ENCODE measurements at regions not wholly inside any gene's neighbourhood (a gene's known extent, or its start where the extent isn't known, plus 50 kb on each side); places are given as distances from the start of the nearest gene placed in this dataset.

DNA sequence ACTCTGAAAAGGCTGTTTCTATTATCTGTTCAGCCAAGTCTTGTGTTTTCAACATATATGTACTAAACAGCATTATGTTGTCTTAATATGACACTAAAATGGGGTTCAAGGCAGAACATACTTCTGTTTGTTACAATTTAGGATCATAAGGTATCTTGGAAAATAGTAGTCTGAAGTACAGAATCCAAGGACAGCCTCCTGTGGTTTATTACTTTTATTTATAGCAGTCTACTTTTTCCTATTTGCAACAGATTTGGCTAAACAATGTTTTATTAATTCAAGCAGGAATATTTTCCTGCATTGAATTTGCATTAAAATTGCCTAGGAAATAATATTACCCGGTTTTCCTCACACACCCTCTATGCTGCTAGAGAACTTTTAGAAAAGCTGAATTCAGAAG, 67.7 kb downstream of the PLEKHG1 start:
- Histone ChIP-seq H3K4me1 (ENCODE audit: control insufficient read depth, insufficient read depth, low read length, unreplicated experiment) (no peaks in the 10 kb centered on the region), H3K27ac (ENCODE audit: low read depth, low read length) (no peak overlapping the region), H3K27me3 (ENCODE audit: insufficient read depth, low read length) (peaks cover 13% of the 10 kb centered on the region), H3K4me3 (ENCODE audit: low read depth, low read length) (no peak overlapping the region), H3K36me3 (ENCODE audit: insufficient read depth, low read length) (no peaks in the 10 kb centered on the region), H3K79me2 (ENCODE audit: control insufficient read depth, insufficient read depth, low read length, unreplicated experiment) (no peaks in the 10 kb centered on the region), H2AFZ (ENCODE audit: low read length, unreplicated experiment) (no peak overlapping the region)

DNA sequence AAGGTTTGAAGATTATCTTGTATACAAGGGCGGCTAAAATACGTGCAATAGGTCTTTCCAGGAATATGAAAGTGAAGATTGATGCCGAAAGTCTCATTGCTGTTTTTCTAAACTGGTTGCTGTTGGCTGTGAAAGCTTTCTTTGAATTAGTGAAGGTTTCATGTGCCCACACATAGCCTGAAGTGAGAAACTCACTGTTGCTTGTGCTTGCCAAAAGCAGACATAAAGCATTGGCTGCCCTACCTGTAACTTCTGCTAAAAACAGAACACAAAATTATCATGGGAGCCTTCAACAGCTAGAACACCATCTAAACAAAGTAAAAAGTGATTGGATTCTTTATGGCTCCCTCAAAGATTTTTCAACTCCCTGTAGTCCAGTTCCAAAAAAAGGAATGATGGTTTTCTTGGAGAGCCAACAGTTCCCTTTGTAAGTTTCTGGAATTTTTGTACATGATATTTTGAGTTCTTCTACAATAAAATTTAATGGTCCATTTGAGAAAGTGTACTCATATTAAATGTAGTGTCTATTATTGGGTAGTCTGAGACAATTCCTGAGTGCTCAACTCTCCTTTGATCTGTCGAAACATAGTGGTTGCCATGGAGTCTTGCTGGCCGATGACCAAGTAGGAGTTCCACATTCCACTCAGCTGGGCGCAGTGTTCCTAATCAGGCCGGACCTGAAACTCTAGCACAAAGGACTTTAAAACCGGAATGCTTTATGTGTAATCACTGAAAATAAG, 68.5 kb downstream of the PLEKHG1 start:
- Histone ChIP-seq H3K79me2 (ENCODE audit: control insufficient read depth, insufficient read depth, low read length, unreplicated experiment) (no peaks in the 10 kb centered on the region), H3K4me1 (ENCODE audit: control insufficient read depth, insufficient read depth, low read length, unreplicated experiment) (no peaks in the 10 kb centered on the region), H3K4me3 (ENCODE audit: low read depth, low read length) (no peak overlapping the region), H3K27me3 (ENCODE audit: insufficient read depth, low read length) (peaks cover 21% of the 10 kb centered on the region), H3K36me3 (ENCODE audit: insufficient read depth, low read length) (no peaks in the 10 kb centered on the region), H2AFZ (ENCODE audit: low read length, unreplicated experiment) (peak overlapping the region; percentile 15), H3K27ac (ENCODE audit: low read depth, low read length) (no peak overlapping the region)

DNA sequence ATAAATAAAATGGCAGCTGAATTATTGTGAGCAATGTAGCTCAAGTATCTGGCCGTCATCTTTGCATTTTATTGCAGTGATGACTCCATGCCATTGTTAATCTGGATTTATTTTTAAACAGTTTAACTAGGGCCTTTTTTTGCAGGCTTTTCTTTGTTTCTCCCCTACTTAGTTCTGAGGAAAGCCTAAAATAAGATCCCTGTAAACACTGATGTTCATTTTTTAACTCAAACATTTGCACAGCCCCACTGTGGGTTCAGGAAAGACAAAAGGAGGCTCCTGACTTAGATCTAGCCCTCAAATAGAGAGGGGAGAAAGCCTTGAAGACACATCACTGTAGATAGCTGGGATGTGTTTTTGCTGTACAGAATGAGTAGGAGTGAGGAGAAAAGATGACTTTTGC, 69.2 kb downstream of the PLEKHG1 start:
- no peak overlapping the region for H3K4me3 ChIP-seq (ENCODE audit: low read depth, low read length)
- peaks cover 28% of the 10 kb centered on the region for H3K27me3 ChIP-seq (ENCODE audit: insufficient read depth, low read length)
- no peaks in the 10 kb centered on the region for H3K36me3 ChIP-seq (ENCODE audit: insufficient read depth, low read length)
- H3K79me2 ChIP-seq (ENCODE audit: control insufficient read depth, insufficient read depth, low read length, unreplicated experiment) = no peaks in the 10 kb centered on the region
- no peak overlapping the region for H2AFZ ChIP-seq (ENCODE audit: low read length, unreplicated experiment)
- H3K4me1 ChIP-seq (ENCODE audit: control insufficient read depth, insufficient read depth, low read length, unreplicated experiment) = no peaks in the 10 kb centered on the region
- no peak overlapping the region for H3K27ac ChIP-seq (ENCODE audit: low read depth, low read length)

GRCh38 chr6:150670311-150670710, 70.6 kb downstream of the PLEKHG1 start:
- no peaks in the 10 kb centered on the region for H3K36me3 ChIP-seq (ENCODE audit: insufficient read depth, low read length)
- no peaks in the 10 kb centered on the region for H3K4me1 ChIP-seq (ENCODE audit: control insufficient read depth, insufficient read depth, low read length, unreplicated experiment)
- H3K4me3 ChIP-seq (ENCODE audit: low read depth, low read length) = no peak overlapping the region
- no peaks in the 10 kb centered on the region for H3K79me2 ChIP-seq (ENCODE audit: control insufficient read depth, insufficient read depth, low read length, unreplicated experiment)
- H3K27ac ChIP-seq (ENCODE audit: low read depth, low read length) = no peak overlapping the region
- H3K27me3 ChIP-seq (ENCODE audit: insufficient read depth, low read length) = peaks cover 38% of the 10 kb centered on the region
- no peak overlapping the region for H2AFZ ChIP-seq (ENCODE audit: low read length, unreplicated experiment)

GRCh38 chr6:150672800-150673199, 73.1 kb downstream of the PLEKHG1 start:
- Histone ChIP-seq H3K4me1 (ENCODE audit: control insufficient read depth, insufficient read depth, low read length, unreplicated experiment) (no peaks in the 10 kb centered on the region), H3K79me2 (ENCODE audit: control insufficient read depth, insufficient read depth, low read length, unreplicated experiment) (no peaks in the 10 kb centered on the region), H2AFZ (ENCODE audit: low read length, unreplicated experiment) (no peak overlapping the region), H3K4me3 (ENCODE audit: low read depth, low read length) (no peak overlapping the region), H3K36me3 (ENCODE audit: insufficient read depth, low read length) (no peaks in the 10 kb centered on the region), H3K27ac (ENCODE audit: low read depth, low read length) (no peak overlapping the region), H3K27me3 (ENCODE audit: insufficient read depth, low read length) (peaks cover 48% of the 10 kb centered on the region)

DNA sequence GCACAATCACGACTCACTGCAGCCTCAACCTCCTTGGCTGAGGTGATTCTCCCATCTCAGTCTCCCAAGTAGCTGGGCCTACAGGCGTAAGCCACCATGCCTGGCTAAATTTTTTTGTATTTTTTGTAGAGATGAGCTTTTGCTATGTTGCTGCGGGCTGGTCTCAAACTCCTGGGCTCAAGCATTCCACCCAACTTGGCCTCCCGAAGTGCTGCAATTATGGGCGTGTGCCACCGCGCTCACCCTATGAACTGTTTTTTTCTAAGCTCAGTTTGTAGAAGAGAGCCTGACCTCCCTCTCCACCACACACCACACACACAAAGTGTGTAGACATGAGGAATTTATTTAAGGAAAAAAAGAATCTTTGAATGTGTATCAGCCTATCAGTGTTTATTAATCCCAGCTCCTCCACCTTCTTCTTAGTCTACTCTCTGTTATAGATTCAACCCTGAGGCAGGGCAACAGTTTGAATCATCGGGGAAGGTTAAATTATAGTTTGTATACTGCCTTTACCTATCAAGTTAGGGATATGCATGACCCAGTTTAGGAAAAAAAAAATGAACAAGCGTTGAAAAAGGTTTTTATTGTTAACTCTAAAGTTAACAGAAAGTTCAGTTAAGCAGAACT, 74.1 kb downstream of the PLEKHG1 start:
- no peaks in the 10 kb centered on the region for H3K36me3 ChIP-seq (ENCODE audit: insufficient read depth, low read length)
- peaks cover 48% of the 10 kb centered on the region for H3K27me3 ChIP-seq (ENCODE audit: insufficient read depth, low read length)
- no peaks in the 10 kb centered on the region for H3K4me1 ChIP-seq (ENCODE audit: control insufficient read depth, insufficient read depth, low read length, unreplicated experiment)
- H3K27ac ChIP-seq (ENCODE audit: low read depth, low read length) = no peak overlapping the region
- no peaks in the 10 kb centered on the region for H3K79me2 ChIP-seq (ENCODE audit: control insufficient read depth, insufficient read depth, low read length, unreplicated experiment)
- no peak overlapping the region for H3K4me3 ChIP-seq (ENCODE audit: low read depth, low read length)
- no peak overlapping the region for H2AFZ ChIP-seq (ENCODE audit: low read length, unreplicated experiment)

DNA sequence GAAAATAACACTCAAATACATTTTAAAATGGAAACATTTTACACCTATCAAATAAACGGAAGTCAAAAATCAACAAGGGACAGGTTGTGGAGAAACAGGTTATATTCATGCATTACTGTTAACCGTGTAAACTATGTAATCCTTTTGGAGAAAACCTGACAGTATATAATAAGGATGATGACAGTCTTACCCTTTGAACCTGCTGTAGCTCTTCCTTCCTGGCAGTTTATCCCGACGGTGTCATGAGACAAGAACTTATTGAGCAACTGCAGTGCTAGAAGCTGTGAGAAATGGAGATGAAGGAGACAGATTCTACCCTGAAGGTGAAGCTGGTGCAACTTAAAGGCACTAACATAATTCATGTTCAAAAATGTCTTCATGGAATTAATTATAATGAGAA, 76.7 kb downstream of the PLEKHG1 start:
- H3K27me3 ChIP-seq (ENCODE audit: insufficient read depth, low read length) = peaks cover 51% of the 10 kb centered on the region
- H3K36me3 ChIP-seq (ENCODE audit: insufficient read depth, low read length) = no peaks in the 10 kb centered on the region
- H3K79me2 ChIP-seq (ENCODE audit: control insufficient read depth, insufficient read depth, low read length, unreplicated experiment) = no peaks in the 10 kb centered on the region
- H2AFZ ChIP-seq (ENCODE audit: low read length, unreplicated experiment) = no peak overlapping the region
- no peaks in the 10 kb centered on the region for H3K4me1 ChIP-seq (ENCODE audit: control insufficient read depth, insufficient read depth, low read length, unreplicated experiment)
- H3K27ac ChIP-seq (ENCODE audit: low read depth, low read length) = no peak overlapping the region
- no peak overlapping the region for H3K4me3 ChIP-seq (ENCODE audit: low read depth, low read length)

DNA sequence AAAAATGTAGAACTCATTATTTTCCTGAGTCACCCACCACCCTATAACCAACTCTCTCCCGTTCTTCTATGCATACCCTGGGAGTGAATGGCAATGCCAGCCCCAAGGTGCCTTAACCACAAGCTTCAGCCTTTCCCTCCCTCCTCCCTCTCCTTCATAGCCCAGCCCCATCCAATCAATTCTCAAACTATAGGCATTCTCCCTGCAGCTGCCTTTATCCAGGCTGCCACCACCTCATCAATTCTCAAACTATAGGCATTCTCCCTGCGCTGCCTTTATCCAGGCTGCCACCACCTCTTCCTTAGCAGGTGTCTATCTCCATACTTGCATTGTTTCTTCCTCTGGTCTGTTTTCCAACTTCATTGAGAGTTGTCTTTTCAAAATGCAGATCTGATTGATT, 77.1 kb downstream of the PLEKHG1 start:
- H3K4me1 ChIP-seq (ENCODE audit: control insufficient read depth, insufficient read depth, low read length, unreplicated experiment) = no peaks in the 10 kb centered on the region
- no peak overlapping the region for H3K27ac ChIP-seq (ENCODE audit: low read depth, low read length)
- H3K79me2 ChIP-seq (ENCODE audit: control insufficient read depth, insufficient read depth, low read length, unreplicated experiment) = no peaks in the 10 kb centered on the region
- no peak overlapping the region for H2AFZ ChIP-seq (ENCODE audit: low read length, unreplicated experiment)
- peaks cover 46% of the 10 kb centered on the region for H3K27me3 ChIP-seq (ENCODE audit: insufficient read depth, low read length)
- H3K36me3 ChIP-seq (ENCODE audit: insufficient read depth, low read length) = no peaks in the 10 kb centered on the region
- H3K4me3 ChIP-seq (ENCODE audit: low read depth, low read length) = no peak overlapping the region

GRCh38 chr6:150680510-150680909, 80.8 kb downstream of the PLEKHG1 start:
- no peak overlapping the region for H3K27ac ChIP-seq (ENCODE audit: low read depth, low read length)
- H3K4me3 ChIP-seq (ENCODE audit: low read depth, low read length) = no peak overlapping the region
- H2AFZ ChIP-seq (ENCODE audit: low read length, unreplicated experiment) = no peak overlapping the region
- no peaks in the 10 kb centered on the region for H3K36me3 ChIP-seq (ENCODE audit: insufficient read depth, low read length)
- H3K79me2 ChIP-seq (ENCODE audit: control insufficient read depth, insufficient read depth, low read length, unreplicated experiment) = no peaks in the 10 kb centered on the region
- H3K27me3 ChIP-seq (ENCODE audit: insufficient read depth, low read length) = peaks cover 15% of the 10 kb centered on the region
- no peaks in the 10 kb centered on the region for H3K4me1 ChIP-seq (ENCODE audit: control insufficient read depth, insufficient read depth, low read length, unreplicated experiment)

DNA sequence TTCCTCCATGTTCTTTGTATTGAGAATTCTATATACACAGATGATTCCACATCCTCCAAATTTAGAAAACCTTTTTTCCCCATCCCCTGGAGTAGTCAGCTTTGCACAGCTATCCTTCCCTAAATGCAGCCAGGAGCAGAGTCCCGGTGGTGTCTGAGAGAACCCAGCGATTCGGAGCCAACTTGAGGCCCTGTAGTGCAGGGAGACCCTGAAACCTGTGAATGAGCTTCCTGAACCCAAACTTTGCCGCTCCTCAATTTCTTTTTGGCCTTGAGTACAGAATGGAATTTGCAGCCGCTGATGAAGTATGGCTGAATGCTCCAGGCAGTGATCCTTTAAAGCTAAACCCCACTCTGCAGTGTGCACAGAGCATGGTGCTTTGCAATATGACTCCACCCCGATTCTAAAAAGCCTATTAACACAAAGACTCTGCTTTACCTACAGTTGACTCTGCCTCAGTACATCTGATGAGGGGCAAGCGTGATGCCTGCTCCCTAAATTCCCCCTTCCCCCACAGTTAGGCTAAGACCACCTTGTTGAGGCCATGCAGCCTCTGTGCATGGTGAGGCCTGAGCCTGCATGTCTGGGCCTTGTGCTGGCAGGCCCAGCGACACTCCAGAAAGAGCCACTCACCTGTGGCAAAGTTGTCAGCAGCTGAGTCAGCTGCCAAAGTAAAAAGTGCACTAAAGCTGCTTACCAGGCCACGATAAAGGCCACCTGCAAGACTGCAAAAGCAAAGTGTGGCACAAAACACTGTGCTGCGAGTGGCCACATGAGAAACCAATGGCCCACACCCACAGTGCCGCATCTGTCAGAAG, 82.1 kb downstream of the PLEKHG1 start:
- no peaks in the 10 kb centered on the region for H3K79me2 ChIP-seq (ENCODE audit: control insufficient read depth, insufficient read depth, low read length, unreplicated experiment)
- H3K4me3 ChIP-seq (ENCODE audit: low read depth, low read length) = no peak overlapping the region
- no peak overlapping the region for H2AFZ ChIP-seq (ENCODE audit: low read length, unreplicated experiment)
- H3K4me1 ChIP-seq (ENCODE audit: control insufficient read depth, insufficient read depth, low read length, unreplicated experiment) = no peaks in the 10 kb centered on the region
- no peak overlapping the region for H3K27ac ChIP-seq (ENCODE audit: low read depth, low read length)
- H3K27me3 ChIP-seq (ENCODE audit: insufficient read depth, low read length) = peaks cover 6% of the 10 kb centered on the region; the same call in 1 of the 2 replicates
- H3K36me3 ChIP-seq (ENCODE audit: insufficient read depth, low read length) = no peaks in the 10 kb centered on the region

All from ACC112 (cell line).